Testis (tissue), 2 donors: ENCODE measurements at regions not wholly inside any gene's neighbourhood (a gene's known extent, or its start where the extent isn't known, plus 50 kb on each side); places are given as distances from the start of the nearest gene placed in this dataset.

Source experiments
- DNase-seq: peaks from one replicate; pipeline ENCODE4 v3.0.0-alpha.2; 2019
- H3K27ac ChIP-seq, 2 donors: fragments of 200-600 bp; sonication (generic); one replicate each; pipeline ENCODE4 v1.5.1; 2019
- H3K27me3 ChIP-seq: fragments of 200-600 bp; sonication (generic); one replicate; pipeline ENCODE4 v1.5.1; 2019
- H3K36me3 ChIP-seq: fragments of 200-600 bp; sonication (generic); one replicate; pipeline ENCODE4 v1.5.1; 2017; ENCODE audit warnings: low read depth; ENCODE audit errors: missing control alignments
- H3K4me1 ChIP-seq: fragments of 200-600 bp; sonication (generic); one replicate; pipeline ENCODE4 v1.5.1; 2019
- H3K4me3 ChIP-seq, 2 donors: fragments of 200-600 bp; sonication (generic); one replicate each; pipeline ENCODE4 v1.5.1; 2017 to 2019
- H3K9me3 ChIP-seq: fragments of 200-600 bp; sonication (generic); one replicate; pipeline ENCODE4 v1.5.1; 2017
- POLR2A ChIP-seq: fragments of 450-650 bp; IDR thresholded peaks from one replicate; pipeline ENCODE4 v1.6.1; 2017; ENCODE audit warnings: antibody characterized with exemption, mild to moderate bottlenecking, moderate library complexity
- WGBS, 2 donors: methylation state at CpG; one replicate each; pipeline ENCODE4 v1.1.5; 2018; 5-methylcytosine and 5-hydroxymethylcytosine counted together
- intact Hi-C: fragments of 100-400 bp; cut with DNase I; formaldehyde crosslinking; loops from one replicate; pipeline ENCODE4 v1.15.1; 2023; ENCODE audit warnings: low total_unique reads
- TF ChIP-seq, protein P1 (sequence below), 3 experiments: fragments of 450-650 bp in 2 of 3; fragments of 200-600 bp in 1 of 3; sonication (generic) in 1 of 3; IDR thresholded peaks; one replicate each; pipeline ENCODE4 v1.5.1; 2016 to 2019; ENCODE audit warnings: antibody characterized with exemption in 3 of 3, mild to moderate bottlenecking in 2 of 3, moderate library complexity in 1 of 3

DNA sequence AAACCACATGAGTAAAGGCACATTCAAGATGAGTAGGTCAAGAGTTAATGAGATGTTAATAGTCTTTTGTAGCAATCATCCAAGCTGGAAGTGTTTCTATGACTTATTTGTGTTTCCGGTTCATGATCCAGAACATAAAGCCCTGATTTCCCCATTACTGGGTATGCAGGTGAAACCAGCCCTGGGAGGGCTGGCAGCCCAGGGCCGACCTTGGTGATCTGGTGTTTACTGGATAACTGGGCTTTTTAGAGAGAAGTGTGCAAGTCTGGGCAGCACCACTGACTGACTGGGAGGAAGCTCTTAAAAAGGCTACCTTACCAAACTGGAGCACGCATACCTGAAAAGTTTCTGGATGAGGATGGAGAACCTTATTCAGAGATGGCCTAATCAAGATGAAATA is 431.6 kb upstream of the VRK2 start:
- Histone ChIP-seq H3K27me3 (no peaks in the 10 kb centered on the region), H3K4me1 (no peaks in the 10 kb centered on the region), H3K4me3 (no peak overlapping the region), H3K36me3 (no peaks in the 10 kb centered on the region), H3K9me3 (no peaks in the 10 kb centered on the region), H3K27ac (no peak overlapping the region)
- no peak for DNase-seq
- intact Hi-C loops, result no loop called here
- 69 to 87% methylated on average over 3 of the region's 3 CpGs for WGBS, 2 donors
- no peak for TF ChIP-seq POLR2A
- TF ChIP-seq, protein P1, sequence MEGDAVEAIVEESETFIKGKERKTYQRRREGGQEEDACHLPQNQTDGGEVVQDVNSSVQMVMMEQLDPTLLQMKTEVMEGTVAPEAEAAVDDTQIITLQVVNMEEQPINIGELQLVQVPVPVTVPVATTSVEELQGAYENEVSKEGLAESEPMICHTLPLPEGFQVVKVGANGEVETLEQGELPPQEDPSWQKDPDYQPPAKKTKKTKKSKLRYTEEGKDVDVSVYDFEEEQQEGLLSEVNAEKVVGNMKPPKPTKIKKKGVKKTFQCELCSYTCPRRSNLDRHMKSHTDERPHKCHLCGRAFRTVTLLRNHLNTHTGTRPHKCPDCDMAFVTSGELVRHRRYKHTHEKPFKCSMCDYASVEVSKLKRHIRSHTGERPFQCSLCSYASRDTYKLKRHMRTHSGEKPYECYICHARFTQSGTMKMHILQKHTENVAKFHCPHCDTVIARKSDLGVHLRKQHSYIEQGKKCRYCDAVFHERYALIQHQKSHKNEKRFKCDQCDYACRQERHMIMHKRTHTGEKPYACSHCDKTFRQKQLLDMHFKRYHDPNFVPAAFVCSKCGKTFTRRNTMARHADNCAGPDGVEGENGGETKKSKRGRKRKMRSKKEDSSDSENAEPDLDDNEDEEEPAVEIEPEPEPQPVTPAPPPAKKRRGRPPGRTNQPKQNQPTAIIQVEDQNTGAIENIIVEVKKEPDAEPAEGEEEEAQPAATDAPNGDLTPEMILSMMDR (IDR thresholded peaks at IDR 0.05), result no peak

DNA sequence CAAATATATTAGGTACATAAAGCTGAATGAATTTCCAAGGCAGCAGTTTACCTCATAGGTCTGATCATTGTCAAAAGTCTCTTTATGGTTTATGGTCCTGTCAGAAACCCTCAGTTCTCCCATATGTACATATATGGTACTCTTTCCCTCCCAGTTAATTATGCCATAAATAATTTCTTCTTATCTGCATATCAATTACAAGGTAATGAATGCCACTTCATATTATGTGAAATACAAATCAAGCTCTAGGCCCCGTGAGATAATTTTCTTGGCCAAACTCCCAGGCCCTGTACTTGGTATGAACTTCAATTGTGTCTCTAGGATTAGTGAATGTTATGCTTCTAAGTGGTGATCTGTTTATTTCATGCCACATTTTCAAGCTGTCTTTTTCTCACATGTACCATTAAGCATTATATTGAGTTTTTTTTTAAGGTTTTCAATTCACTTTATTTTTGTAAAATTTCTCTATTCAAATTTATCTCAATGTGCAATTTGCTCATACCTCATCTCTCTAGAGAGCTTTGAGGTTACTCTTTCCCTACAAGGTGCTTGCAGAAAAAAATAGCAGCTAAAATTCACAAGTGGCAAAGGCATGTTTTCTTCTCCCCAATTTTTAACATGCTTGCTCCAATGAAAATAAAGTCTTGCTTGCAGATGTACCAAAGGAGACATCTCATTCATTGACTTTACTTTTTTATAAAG is 430.6 kb upstream of the VRK2 start:
- intact Hi-C loops, result no loop called here
- Histone ChIP-seq H3K4me1 (no peaks in the 10 kb centered on the region), H3K27ac (no peak overlapping the region), H3K9me3 (no peaks in the 10 kb centered on the region), H3K4me3 (no peak overlapping the region), H3K27me3 (no peaks in the 10 kb centered on the region), H3K36me3 (no peaks in the 10 kb centered on the region)
- TF ChIP-seq POLR2A, result no peak
- TF ChIP-seq, protein P1 (IDR thresholded peaks at IDR 0.05), result no peak
- WGBS, 2 donors, result 22 to 29% methylated on average over 1 of the region's 1 CpG
- DNase-seq, result no peak

DNA sequence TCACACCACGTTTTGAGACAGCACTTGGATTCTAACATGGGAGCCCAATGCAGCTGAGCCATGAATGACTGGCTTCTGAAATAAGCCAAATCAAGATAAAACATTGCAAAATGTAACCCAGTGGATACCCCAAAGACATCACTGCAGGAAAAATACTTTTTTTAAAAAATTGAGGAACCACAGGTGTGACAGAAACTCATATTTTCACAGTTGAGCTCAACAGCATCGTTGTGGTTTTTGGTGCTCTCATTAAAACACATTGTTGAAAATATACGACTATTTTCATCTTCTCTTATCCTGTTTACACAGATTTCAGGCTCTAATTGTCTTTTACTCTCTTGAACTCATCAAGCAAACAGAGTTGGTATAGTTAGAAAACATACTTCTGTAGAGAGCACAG is 429.3 kb upstream of the VRK2 start:
- 69 to 74% methylated on average over 3 of the region's 3 CpGs for WGBS, 2 donors
- H3K27me3 ChIP-seq, result no peaks in the 10 kb centered on the region
- intact Hi-C loops, result no loop called here

DNA sequence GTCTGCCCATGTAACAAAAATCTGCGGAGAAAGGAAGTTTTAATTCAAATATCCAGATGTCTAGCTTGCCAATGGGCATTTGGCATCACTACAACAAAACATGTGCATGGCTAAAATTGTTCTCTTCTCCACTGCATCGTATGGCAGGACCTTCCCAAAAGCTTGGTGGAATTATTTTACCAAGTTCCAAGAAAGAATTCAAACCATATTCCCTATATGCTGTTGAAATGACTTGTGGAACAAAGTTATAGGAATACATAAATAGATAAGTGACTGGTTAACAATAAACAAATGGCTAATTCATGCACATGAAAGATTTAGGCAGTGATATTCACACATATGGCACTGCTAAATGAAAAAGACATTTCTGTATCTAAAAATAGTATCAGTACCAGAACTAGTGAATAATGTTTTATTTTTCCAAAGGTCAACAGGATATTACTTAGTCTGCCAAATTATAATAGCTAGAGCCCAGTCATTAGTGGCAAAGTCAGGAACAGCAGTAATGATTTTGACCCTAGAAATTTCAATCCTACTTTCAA is 425.4 kb upstream of the VRK2 start:
- DNase-seq, result no peak
- no peak overlapping the region for H3K27ac ChIP-seq
- H3K4me3 ChIP-seq, result no peak overlapping the region
- 61 to 70% methylated on average over 2 of the region's 2 CpGs for WGBS, 2 donors
- no peaks in the 10 kb centered on the region for H3K4me1 ChIP-seq
- no peaks in the 10 kb centered on the region for H3K36me3 ChIP-seq
- H3K27me3 ChIP-seq, result no peaks in the 10 kb centered on the region
- H3K9me3 ChIP-seq, result no peaks in the 10 kb centered on the region
- intact Hi-C loops, result no loop called here
- TF ChIP-seq, protein P1 (IDR thresholded peaks at IDR 0.05), result no peak
- TF ChIP-seq POLR2A, result no peak

More for the DNA sequence above, 429.3 kb upstream of the VRK2 start:
- no peak for TF ChIP-seq POLR2A
- TF ChIP-seq, protein P1 (IDR thresholded peaks at IDR 0.05), result no peak
- Histone ChIP-seq H3K9me3 (no peaks in the 10 kb centered on the region), H3K4me3 (no peak overlapping the region), H3K36me3 (no peaks in the 10 kb centered on the region), H3K27ac (no peak overlapping the region), H3K4me1 (no peaks in the 10 kb centered on the region)
- no peak for DNase-seq

DNA sequence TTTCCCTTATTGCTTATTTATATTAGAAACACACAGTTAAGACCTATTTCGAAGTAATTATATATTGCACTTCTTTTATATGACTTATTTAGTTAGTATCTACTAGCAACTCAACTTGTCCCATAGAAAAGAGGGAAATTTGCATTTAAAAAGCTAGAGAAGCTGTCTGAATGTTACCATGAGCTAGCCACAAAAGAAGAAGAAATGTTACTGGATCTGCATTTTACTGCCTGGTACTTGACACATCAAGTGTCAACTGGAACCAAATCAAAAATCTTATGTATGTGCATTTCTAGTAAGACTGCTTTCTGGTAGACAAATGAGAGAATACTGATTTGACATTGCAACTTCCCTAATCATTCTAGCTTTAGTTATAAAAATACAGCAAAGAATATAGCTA is 424.6 kb upstream of the VRK2 start:
- Histone ChIP-seq H3K36me3 (no peaks in the 10 kb centered on the region), H3K9me3 (no peaks in the 10 kb centered on the region), H3K27ac (no peak overlapping the region), H3K4me1 (no peaks in the 10 kb centered on the region), H3K4me3 (no peak overlapping the region), H3K27me3 (no peaks in the 10 kb centered on the region)
- TF ChIP-seq POLR2A, result no peak
- TF ChIP-seq, protein P1 (IDR thresholded peaks at IDR 0.05), result no peak
- WGBS, 2 donors, result 81% methylated on average over 1 of the region's 1 CpG
- no peak for DNase-seq
- intact Hi-C loops, result no loop called here
